GM23248 (cell line): ENCODE measurements at regions not wholly inside any gene's neighbourhood (a gene's known extent, or its start where the extent isn't known, plus 50 kb on each side); places are given as distances from the start of the nearest gene placed in this dataset.

Source experiments
- EZH2 ChIP-seq: fragments of 200-600 bp; sonication (generic); IDR thresholded peaks from 2 replicates; pipeline ENCODE4 v1.6.1; 2018; ENCODE audit warnings: antibody characterized with exemption, mild to moderate bottlenecking; ENCODE audit not compliant: insufficient read depth, poor library complexity, severe bottlenecking
- EZH2phosphoT487 ChIP-seq: fragments of 200-600 bp; sonication (generic); IDR thresholded peaks from 2 replicates; pipeline ENCODE4 v1.6.1; 2018; ENCODE audit warnings: antibody characterized with exemption, moderate library complexity, mild to moderate bottlenecking, low read depth; ENCODE audit not compliant: insufficient read depth

GRCh38 chr5:139744471-139745131, 51.0 kb upstream of the PSD2 start:
- no peak for TF ChIP-seq EZH2
- no peak for TF ChIP-seq EZH2phosphoT487
